ENCODE measurements at regions not wholly inside any gene's neighbourhood (a gene's known extent, or its start where the extent isn't known, plus 50 kb on each side); places are given as distances from the start of the nearest gene placed in this dataset.

DNA sequence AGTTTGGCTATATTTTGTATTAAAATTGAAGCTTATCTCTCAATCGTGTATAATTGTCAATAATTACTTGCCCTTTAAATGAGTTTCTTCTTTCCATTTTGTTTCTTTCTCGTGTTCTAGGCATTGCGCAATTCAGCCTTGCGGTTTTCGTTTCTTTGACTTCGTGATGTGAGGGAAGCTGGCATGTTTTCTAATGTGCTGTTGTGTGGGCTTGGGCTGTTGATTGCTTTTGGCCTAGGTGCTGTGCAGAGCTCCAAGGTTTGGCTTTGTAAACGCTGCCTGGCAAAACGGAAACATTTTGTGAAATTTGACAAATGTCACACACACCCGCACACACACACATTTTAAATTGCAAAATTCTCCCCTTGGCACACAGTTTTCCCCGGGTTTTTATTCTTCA, 242.6 kb upstream of the TCF4 start:
- Mint-ChIP-seq H3K9me3 (peaks cover 13% of the 10 kb centered on the region), H3K4me1 (no peaks in the 10 kb centered on the region), H3K36me3 (ENCODE audit: low read depth) (peaks cover 15% of the 10 kb centered on the region), H3K27ac (ENCODE audit: unreplicated experiment) (no peak overlapping the region), H3K4me3 (no peak overlapping the region), H3K27me3 (ENCODE audit: low read depth) (no peaks in the 10 kb centered on the region)
- TF ChIP-seq, protein P1, sequence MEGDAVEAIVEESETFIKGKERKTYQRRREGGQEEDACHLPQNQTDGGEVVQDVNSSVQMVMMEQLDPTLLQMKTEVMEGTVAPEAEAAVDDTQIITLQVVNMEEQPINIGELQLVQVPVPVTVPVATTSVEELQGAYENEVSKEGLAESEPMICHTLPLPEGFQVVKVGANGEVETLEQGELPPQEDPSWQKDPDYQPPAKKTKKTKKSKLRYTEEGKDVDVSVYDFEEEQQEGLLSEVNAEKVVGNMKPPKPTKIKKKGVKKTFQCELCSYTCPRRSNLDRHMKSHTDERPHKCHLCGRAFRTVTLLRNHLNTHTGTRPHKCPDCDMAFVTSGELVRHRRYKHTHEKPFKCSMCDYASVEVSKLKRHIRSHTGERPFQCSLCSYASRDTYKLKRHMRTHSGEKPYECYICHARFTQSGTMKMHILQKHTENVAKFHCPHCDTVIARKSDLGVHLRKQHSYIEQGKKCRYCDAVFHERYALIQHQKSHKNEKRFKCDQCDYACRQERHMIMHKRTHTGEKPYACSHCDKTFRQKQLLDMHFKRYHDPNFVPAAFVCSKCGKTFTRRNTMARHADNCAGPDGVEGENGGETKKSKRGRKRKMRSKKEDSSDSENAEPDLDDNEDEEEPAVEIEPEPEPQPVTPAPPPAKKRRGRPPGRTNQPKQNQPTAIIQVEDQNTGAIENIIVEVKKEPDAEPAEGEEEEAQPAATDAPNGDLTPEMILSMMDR (conservative IDR thresholded peaks at IDR 0.05) = no peak
- DNase-seq (ENCODE audit: low read depth, low spot score) = no peak

DNA sequence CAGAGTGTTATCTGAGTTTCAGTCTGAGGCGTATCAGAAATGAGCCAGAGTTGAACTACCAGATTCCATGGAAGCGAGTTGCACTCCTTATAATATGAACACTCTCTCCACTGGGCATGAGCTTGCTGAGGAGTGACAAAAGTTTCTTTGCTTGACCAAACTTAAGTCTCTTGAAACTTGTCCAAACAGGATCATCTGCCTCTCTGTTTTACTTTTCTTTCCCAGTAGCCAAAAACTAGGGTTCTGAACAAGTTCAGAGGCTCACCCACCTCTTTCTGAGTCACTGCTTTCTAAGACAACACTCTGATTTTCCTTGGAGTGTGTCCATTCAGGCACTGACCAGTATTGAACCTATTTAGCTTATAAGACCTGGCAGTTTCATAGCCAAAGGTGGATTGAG, 233.2 kb upstream of the TCF4 start:
- H3K27ac Mint-ChIP-seq (ENCODE audit: unreplicated experiment) = no peak overlapping the region
- H3K27me3 Mint-ChIP-seq (ENCODE audit: low read depth) = no peaks in the 10 kb centered on the region
- peaks cover 5% of the 10 kb centered on the region for H3K36me3 Mint-ChIP-seq (ENCODE audit: low read depth)
- H3K9me3 Mint-ChIP-seq = peaks cover 5% of the 10 kb centered on the region
- H3K4me1 Mint-ChIP-seq = peaks cover 8% of the 10 kb centered on the region
- no peak overlapping the region for H3K4me3 Mint-ChIP-seq
- DNase-seq (ENCODE audit: low read depth, low spot score) = no peak
- TF ChIP-seq, protein P1 (conservative IDR thresholded peaks at IDR 0.05) = no peak

DNA sequence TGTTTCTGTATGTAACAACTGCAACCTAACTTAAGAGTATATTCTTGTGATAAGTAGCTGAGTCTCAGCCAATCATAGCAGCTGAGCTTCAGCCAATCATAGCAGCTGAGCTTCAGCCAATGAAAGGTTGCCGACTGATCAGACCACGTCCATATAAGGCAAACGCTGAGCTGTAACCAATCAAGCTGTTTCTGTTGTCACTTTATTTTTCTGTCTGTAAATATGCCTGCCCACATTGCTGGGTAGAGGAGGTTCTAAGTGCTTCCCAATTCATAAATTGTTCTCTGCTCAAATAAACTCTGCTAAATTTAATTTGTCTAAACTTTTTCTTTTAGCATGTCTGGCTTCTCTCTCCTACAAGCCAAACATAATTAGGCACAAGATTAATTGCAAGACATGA, 231.5 kb upstream of the TCF4 start:
- TF ChIP-seq, protein P1 (conservative IDR thresholded peaks at IDR 0.05) = no peak
- H3K27ac Mint-ChIP-seq (ENCODE audit: unreplicated experiment) = no peak overlapping the region

DNA sequence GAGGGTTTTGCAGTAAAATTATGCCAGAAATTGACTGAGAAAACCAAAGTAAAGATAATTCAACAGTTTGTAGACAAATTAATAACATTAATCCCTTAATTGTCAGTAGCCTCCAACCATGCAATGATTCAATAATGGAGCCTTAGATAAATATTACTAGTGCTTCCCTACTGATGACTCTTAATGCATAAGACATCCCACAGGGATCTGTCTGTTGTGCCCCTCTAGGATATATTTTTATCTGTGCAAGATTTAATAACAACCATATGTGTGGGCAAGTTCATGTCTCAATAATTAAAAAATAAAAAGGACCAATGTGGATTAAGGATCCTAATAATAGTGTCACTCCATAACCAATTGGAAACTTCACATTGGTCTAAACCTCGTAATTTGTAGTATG, 230.3 kb upstream of the TCF4 start:
- no peak overlapping the region for H3K4me3 Mint-ChIP-seq
- TF ChIP-seq, protein P1 (conservative IDR thresholded peaks at IDR 0.05) = no peak
- no peaks in the 10 kb centered on the region for H3K9me3 Mint-ChIP-seq
- H3K27me3 Mint-ChIP-seq (ENCODE audit: low read depth) = no peaks in the 10 kb centered on the region
- peaks cover 13% of the 10 kb centered on the region for H3K4me1 Mint-ChIP-seq
- no peaks in the 10 kb centered on the region for H3K36me3 Mint-ChIP-seq (ENCODE audit: low read depth)
- DNase-seq (ENCODE audit: low read depth, low spot score) = no peak
- no peak overlapping the region for H3K27ac Mint-ChIP-seq (ENCODE audit: unreplicated experiment)

More for the DNA sequence above, 231.5 kb upstream of the TCF4 start:
- H3K27me3 Mint-ChIP-seq (ENCODE audit: low read depth) = no peaks in the 10 kb centered on the region
- no peaks in the 10 kb centered on the region for H3K9me3 Mint-ChIP-seq
- H3K36me3 Mint-ChIP-seq (ENCODE audit: low read depth) = no peaks in the 10 kb centered on the region
- DNase-seq (ENCODE audit: low read depth, low spot score) = no peak
- H3K4me3 Mint-ChIP-seq = no peak overlapping the region
- H3K4me1 Mint-ChIP-seq = peaks cover 13% of the 10 kb centered on the region

DNA sequence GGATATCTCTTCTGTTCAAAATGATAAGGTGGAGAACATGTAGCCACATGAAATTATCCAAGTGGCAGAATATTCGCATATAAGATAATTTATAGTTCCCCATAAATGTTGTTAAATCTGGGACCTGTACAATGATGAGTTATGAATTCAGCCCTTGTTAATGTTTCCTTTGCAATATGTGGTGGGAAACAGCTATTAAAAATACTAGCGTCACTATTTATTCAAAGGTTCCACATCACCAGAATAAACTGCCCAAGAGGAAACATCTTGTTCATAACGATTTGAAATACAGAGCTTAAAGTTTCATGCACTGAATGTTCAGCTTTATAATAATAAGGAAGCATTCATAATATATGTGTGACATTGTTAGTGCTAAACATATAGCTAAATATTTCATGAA, 223.9 kb upstream of the TCF4 start:
- Mint-ChIP-seq H3K27me3 (ENCODE audit: low read depth) (no peaks in the 10 kb centered on the region), H3K4me1 (peaks cover 5% of the 10 kb centered on the region), H3K4me3 (no peak overlapping the region), H3K27ac (ENCODE audit: unreplicated experiment) (no peak overlapping the region), H3K9me3 (no peaks in the 10 kb centered on the region), H3K36me3 (ENCODE audit: low read depth) (peaks cover under 1% of the 10 kb centered on the region)
- TF ChIP-seq, protein P1 (conservative IDR thresholded peaks at IDR 0.05) = no peak
- DNase-seq (ENCODE audit: low read depth, low spot score) = no peak

DNA sequence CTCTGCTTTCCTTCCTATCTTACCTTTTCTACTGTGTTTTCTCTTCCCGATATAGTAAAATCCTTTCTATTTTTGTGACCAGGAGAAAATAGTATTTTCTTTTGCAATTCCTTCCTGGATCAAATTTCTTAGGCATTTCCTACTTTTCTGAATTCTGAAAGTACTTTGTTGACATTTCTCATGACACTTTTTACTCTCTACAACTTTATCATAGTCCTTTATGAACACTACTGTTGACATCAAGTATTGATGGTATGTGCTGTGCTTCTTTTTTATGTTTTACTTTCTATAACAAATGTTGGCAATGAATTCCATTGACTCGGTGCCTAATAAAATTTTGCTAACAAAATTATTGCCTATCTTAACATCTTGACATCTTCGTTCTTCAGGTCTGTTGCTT, 217.7 kb upstream of the TCF4 start:
- peaks cover 3% of the 10 kb centered on the region for H3K9me3 Mint-ChIP-seq
- no peaks in the 10 kb centered on the region for H3K27me3 Mint-ChIP-seq (ENCODE audit: low read depth)
- no peak overlapping the region for H3K27ac Mint-ChIP-seq (ENCODE audit: unreplicated experiment)
- DNase-seq (ENCODE audit: low read depth, low spot score) = no peak
- no peak overlapping the region for H3K4me3 Mint-ChIP-seq
- TF ChIP-seq, protein P1 (conservative IDR thresholded peaks at IDR 0.05) = no peak
- no peaks in the 10 kb centered on the region for H3K4me1 Mint-ChIP-seq
- peaks cover 13% of the 10 kb centered on the region for H3K36me3 Mint-ChIP-seq (ENCODE audit: low read depth)
